Neural cell (in vitro differentiated cells): ENCODE measurements at regions not wholly inside any gene's neighbourhood (a gene's known extent, or its start where the extent isn't known, plus 50 kb on each side); places are given as distances from the start of the nearest gene placed in this dataset.

ENCODE experiments used
- CTCF ChIP-seq: fragments of 450-650 bp; IDR thresholded peaks from 2 replicates; pipeline ENCODE4 v1.5.1; 2014; ENCODE audit warnings: antibody characterized with exemption, mild to moderate bottlenecking, moderate library complexity; ENCODE audit not compliant: poor library complexity, severe bottlenecking
- RAD21 ChIP-seq: fragments of 450-650 bp; conservative IDR thresholded peaks from 2 replicates; pipeline ENCODE4 v1.6.1; 2014; ENCODE audit warnings: antibody characterized with exemption, mild to moderate bottlenecking, moderate library complexity

- TF ChIP-seq CTCF (no peak), RAD21 (no peak)
Observed at GRCh38 chr9:108377881-108378280, 477.9 kb downstream of the ACTL7B start.
